Common myeloid progenitor, CD34-positive (primary cell): ENCODE measurements at regions not wholly inside any gene's neighbourhood (a gene's known extent, or its start where the extent isn't known, plus 50 kb on each side); places are given as distances from the start of the nearest gene placed in this dataset.

Source experiments
- CTCF ChIA-PET: fragments of 350-600 bp; sonication (Branson Sonifier 250); formaldehyde crosslinking; loops from one replicate; lab custom pipeline; 2021; ENCODE audit warnings: antibody characterized with exemption; lab: Charles Lee
- POLR2A ChIA-PET: fragments of 350-600 bp; sonication (Branson Sonifier 250); formaldehyde crosslinking; loops from one replicate; lab custom pipeline; 2021; ENCODE audit warnings: antibody characterized with exemption; lab: Charles Lee
- DNase-seq, 3 donors: peaks; one replicate each; pipeline versions ENCODE4 v3.0.0 to v3.0.0-alpha.2; 2013
- H3K27ac ChIP-seq, 2 experiments: 1 replicate in 1 of 2; 2 replicates in 1 of 2; pipeline ENCODE4 v1.7.0; 2013; ENCODE audit warnings: inconsistent platforms in 2 of 2, low read length in 2 of 2, mild to moderate bottlenecking in 2 of 2, low read depth in 1 of 2, moderate library complexity in 1 of 2; ENCODE audit not compliant: severe bottlenecking in 2 of 2, insufficient read depth in 1 of 2, poor library complexity in 1 of 2
- H3K27me3 ChIP-seq, 5 experiments: replicated peaks in 2 of 5; 1 replicate in 3 of 5; 2 replicates in 2 of 5; pipeline versions ENCODE4 v1.6.1 to v1.7.0; 2013; ENCODE audit warnings: low read length in 4 of 5, mild to moderate bottlenecking in 2 of 5, moderate library complexity in 2 of 5, inconsistent platforms in 1 of 5; ENCODE audit not compliant: insufficient read depth in 5 of 5, control insufficient read depth in 4 of 5
- H3K36me3 ChIP-seq, 4 experiments: 1 replicate in 2 of 4; 2 replicates in 2 of 4; pipeline versions ENCODE4 v1.6.1 to v1.7.0; 2013; ENCODE audit warnings: low read length in 3 of 4, control low read depth in 1 of 4, mild to moderate bottlenecking in 1 of 4; ENCODE audit not compliant: control insufficient read depth in 4 of 4, insufficient read depth in 4 of 4
- H3K4me1 ChIP-seq, 4 experiments: 1 replicate in 3 of 4; 2 replicates in 1 of 4; pipeline versions ENCODE4 v1.6.1 to v1.7.1; 2013; ENCODE audit warnings: low read length in 3 of 4, mild to moderate bottlenecking in 3 of 4, control low read depth in 1 of 4, inconsistent platforms in 1 of 4, moderate library complexity in 1 of 4; ENCODE audit not compliant: control insufficient read depth in 4 of 4, insufficient read depth in 4 of 4; ENCODE audit errors: control extremely low read depth in 1 of 4
- H3K4me3 ChIP-seq, 7 experiments: 1 replicate in 4 of 7; 2 replicates in 3 of 7; pipeline versions ENCODE4 v1.5.1 to v1.7.0; 2013; ENCODE audit warnings: mild to moderate bottlenecking in 7 of 7, low read length in 6 of 7, moderate library complexity in 6 of 7, inconsistent platforms in 2 of 7, low read depth in 2 of 7, control low read depth in 1 of 7; ENCODE audit not compliant: insufficient read depth in 4 of 7, control insufficient read depth in 1 of 7; ENCODE audit errors: extremely low read depth in 1 of 7
- H3K9me3 ChIP-seq, 5 experiments: 1 replicate in 4 of 5; 2 replicates in 1 of 5; pipeline versions ENCODE4 v1.6.1 to v1.7.1; 2013; ENCODE audit warnings: low read length in 4 of 5, mild to moderate bottlenecking in 2 of 5, inconsistent platforms in 1 of 5, low read depth in 1 of 5, moderate library complexity in 1 of 5; ENCODE audit not compliant: control insufficient read depth in 4 of 5, insufficient read depth in 2 of 5; ENCODE audit errors: control extremely low read depth in 1 of 5
- WGBS: methylation state at CpG from one replicate; pipeline ENCODE4 v1.1.5; 2013; ENCODE audit not compliant: insufficient coverage; 5-methylcytosine and 5-hydroxymethylcytosine counted together

DNA sequence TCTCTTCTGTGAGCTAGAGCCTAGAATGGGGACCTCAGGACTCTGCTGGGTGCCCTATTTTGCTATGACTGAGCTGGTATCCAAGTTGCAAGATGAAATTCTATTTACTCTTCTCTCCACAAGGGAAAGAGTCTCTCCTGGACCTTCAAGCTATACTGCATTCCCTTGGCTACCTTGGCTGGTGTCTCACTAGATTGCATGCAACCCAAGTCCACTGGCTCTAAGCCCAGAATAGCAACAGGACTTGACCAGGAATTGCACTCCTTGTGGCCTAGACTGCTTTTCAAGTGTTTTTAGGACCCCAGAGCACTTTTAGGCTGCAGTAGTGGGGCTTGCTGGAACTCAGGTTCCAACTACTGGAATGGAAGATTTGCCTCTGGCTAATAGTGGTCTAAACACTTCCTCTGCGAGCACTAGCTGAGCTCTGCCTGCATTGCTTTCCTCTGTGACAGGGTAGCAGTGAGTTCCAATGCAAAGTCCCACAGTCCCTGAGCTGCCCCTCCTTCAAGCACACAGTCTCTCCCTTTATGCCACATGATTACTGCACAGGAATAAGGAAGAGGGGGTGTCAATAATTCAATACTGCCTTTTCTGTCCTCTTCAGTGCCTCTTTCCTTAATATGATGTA is 1009.1 kb upstream of the FLRT2 start:
- Histone ChIP-seq H3K4me3 (no peak overlapping the region), H3K27me3 (no peaks in the 10 kb centered on the region), H3K36me3 (no peaks in the 10 kb centered on the region), H3K9me3 (no peaks in the 10 kb centered on the region), H3K4me1 (no peaks in the 10 kb centered on the region), H3K27ac (no peak overlapping the region)
- ChIA-PET POLR2A (no interaction called here), CTCF (no interaction called here)
- DNase-seq, result no peak
- WGBS, result no CpG with 5 or more reads among the region's 1 CpG

DNA sequence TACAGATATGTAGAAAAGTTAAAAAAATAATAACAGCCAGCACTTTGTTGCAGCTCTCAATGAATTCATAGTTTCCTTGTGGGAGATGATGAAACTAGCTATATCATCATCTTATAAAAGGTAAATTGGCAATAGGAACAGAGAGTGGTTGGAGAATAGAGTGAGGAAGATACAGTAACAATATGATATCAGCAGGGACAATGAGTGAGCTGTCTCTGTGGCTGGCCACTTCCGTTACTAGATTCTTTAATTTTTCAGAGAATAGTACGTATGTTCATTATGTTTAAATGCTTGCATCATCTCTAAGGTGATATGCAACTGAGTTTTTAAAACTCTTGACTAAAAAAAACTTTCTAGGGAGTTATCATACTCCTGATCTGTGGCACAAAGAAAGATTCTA is 1006.2 kb upstream of the FLRT2 start:
- ChIA-PET CTCF (no interaction called here), POLR2A (no interaction called here)
- DNase-seq, result no peak
- Histone ChIP-seq H3K36me3 (no peaks in the 10 kb centered on the region), H3K27me3 (no peaks in the 10 kb centered on the region), H3K9me3 (no peaks in the 10 kb centered on the region), H3K27ac (no peak overlapping the region), H3K4me1 (no peaks in the 10 kb centered on the region), H3K4me3 (no peak overlapping the region)
- 100% methylated on average over 2 of the region's 2 CpGs for WGBS

DNA sequence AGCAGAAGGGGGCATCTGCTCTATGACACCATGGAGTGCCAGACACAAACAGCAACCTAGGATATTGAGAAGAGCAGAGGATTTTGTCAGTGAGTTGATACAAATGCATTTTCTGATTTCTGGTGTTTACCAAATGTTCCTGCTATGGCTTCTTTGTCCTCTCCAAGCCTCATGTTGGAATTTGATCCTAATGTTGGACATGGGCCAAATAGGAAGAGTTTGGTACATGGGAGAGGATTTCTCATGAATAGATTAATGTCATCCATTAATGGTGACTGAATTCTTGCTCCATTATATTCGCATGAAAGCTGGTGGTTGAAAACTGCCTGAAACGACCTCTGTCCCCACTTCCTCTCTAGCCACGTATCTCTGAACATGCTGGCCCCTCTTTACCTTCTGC is 1002.2 kb upstream of the FLRT2 start:
- ChIA-PET CTCF (no interaction called here), POLR2A (no interaction called here)
- no peaks in the 10 kb centered on the region for H3K4me1 ChIP-seq
- no peak overlapping the region for H3K4me3 ChIP-seq
- H3K9me3 ChIP-seq, result no peaks in the 10 kb centered on the region
- DNase-seq, result no peak
- H3K36me3 ChIP-seq, result no peaks in the 10 kb centered on the region
- H3K27me3 ChIP-seq, result no peaks in the 10 kb centered on the region
- H3K27ac ChIP-seq, result no peak overlapping the region
- WGBS, result 36% methylated on average over 3 of the region's 3 CpGs

DNA sequence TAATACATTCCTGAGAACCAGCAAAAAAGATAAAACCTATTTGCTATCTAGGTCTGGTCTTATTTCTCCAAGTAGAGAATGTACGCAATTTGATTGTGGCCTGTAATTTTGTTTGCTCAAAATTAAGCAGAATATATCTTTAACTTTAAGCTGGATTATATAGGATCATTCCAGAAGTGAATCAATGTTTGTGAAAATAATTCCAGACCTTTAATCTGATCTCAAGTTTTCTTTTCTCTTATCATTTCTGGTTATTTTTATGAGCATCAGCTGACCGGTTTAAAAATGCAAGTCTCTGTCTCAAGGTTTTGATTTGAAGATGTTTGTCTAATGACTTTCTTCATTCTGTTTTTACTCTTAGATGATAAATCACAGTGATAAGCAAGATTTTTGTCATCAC is 997.9 kb upstream of the FLRT2 start:
- no CpG with 5 or more reads among the region's 2 CpGs for WGBS
- no peaks in the 10 kb centered on the region for H3K36me3 ChIP-seq
- H3K27ac ChIP-seq, result no peak overlapping the region
- ChIA-PET POLR2A (no interaction called here), CTCF (interaction anchor here (0.9 kb wide), 1 partner anchor 18 kb away, joined by 3 read pairs; no protein-coding TSS in a partner anchor)
- DNase-seq, result no peak
- H3K4me3 ChIP-seq, result no peak overlapping the region
- H3K27me3 ChIP-seq, result no peaks in the 10 kb centered on the region
- no peaks in the 10 kb centered on the region for H3K4me1 ChIP-seq
- no peaks in the 10 kb centered on the region for H3K9me3 ChIP-seq

DNA sequence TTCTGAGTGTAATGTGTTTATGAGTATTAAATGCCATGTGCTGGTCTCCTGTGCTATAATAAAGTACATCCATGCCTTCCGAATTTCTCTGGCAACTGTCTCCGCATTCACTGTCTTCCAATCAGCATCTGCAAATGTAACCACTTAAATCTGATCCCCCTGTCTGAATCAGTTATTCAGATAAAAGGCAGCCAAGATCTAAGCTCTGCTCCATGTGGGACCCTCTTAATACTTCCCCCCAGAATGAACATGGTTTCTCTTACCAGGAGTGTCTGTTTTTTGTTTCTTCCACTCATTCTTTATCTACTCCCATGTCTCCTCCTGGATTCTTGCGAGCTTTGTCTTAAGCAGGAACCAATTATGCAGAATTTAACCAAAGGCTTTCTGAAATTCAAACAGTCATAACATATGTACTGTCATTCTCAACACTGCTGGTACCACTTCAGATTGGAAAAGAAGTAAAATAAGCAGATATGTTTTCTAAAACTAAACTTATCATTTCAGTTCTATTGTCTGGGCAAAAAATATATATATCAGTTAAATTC is 996.7 kb upstream of the FLRT2 start:
- Histone ChIP-seq H3K4me1 (no peaks in the 10 kb centered on the region), H3K36me3 (no peaks in the 10 kb centered on the region), H3K9me3 (no peaks in the 10 kb centered on the region), H3K27ac (no peak overlapping the region), H3K4me3 (no peak overlapping the region), H3K27me3 (no peaks in the 10 kb centered on the region)
- DNase-seq, result no peak
- POLR2A ChIA-PET, result no interaction called here
- WGBS, result 100% methylated on average over 2 of the region's 3 CpGs
- CTCF ChIA-PET, result no interaction called here

DNA sequence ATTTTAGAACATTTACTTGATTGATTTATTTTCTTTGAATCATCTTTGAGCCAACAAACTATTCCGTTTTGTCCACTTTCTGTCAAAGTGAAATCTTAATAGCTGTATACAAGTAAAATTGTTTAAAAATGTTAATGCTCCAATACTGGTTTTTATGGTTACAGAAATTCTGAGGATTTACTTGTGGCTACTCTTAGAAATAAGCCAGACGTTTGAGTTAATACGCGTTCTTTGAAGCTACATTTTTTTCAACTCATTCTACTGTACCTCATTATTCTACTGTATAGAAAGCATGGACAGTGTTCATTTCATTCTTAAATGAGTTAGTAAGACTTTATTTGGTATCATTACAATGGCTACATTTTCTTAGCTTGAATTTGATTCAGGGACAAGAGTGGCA is 996.2 kb upstream of the FLRT2 start:
- Histone ChIP-seq H3K27ac (no peak overlapping the region), H3K4me3 (no peak overlapping the region), H3K4me1 (no peaks in the 10 kb centered on the region), H3K9me3 (no peaks in the 10 kb centered on the region), H3K36me3 (no peaks in the 10 kb centered on the region), H3K27me3 (no peaks in the 10 kb centered on the region)
- CTCF ChIA-PET, result no interaction called here
- DNase-seq, result no peak
- POLR2A ChIA-PET, result no interaction called here
- WGBS, result no CpG with 5 or more reads among the region's 4 CpGs

DNA sequence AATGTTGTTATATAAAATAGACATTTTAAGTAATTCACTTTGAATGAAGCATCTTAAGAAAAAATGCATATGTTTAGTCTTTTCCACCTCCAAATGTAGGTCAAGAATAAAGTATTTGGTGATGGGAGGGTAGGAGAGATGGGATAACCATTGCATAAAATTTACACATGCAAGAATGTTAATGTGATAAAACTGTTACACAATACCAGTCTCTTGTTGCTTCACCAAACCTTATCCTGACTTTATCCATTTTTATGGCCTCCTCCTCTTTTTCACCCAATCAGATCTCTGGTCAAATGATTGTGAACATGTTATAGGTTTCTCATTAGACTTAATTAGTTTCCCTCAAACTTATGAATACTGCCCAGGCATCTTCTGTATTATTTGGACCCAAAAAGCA is 994.5 kb upstream of the FLRT2 start:
- Histone ChIP-seq H3K36me3 (no peaks in the 10 kb centered on the region), H3K27ac (no peak overlapping the region), H3K4me1 (no peaks in the 10 kb centered on the region), H3K27me3 (no peaks in the 10 kb centered on the region), H3K4me3 (no peak overlapping the region), H3K9me3 (no peaks in the 10 kb centered on the region)
- DNase-seq, result no peak
- ChIA-PET POLR2A (no interaction called here), CTCF (no interaction called here)
